GM18858 (cell line): ENCODE measurements at regions not wholly inside any gene's neighbourhood (a gene's known extent, or its start where the extent isn't known, plus 50 kb on each side); places are given as distances from the start of the nearest gene placed in this dataset.

Experiments
- ATAC-seq: cut with Tn5 transposase; IDR thresholded peaks from one replicate; pipeline ENCODE4 v1.9.1; 2021; ENCODE audit not compliant: unreplicated experiment

- peak; percentile 76 for ATAC-seq
Observed at GRCh38 chr9:14560194-14560593, 133.0 kb downstream of the ZDHHC21 start.

DNA sequence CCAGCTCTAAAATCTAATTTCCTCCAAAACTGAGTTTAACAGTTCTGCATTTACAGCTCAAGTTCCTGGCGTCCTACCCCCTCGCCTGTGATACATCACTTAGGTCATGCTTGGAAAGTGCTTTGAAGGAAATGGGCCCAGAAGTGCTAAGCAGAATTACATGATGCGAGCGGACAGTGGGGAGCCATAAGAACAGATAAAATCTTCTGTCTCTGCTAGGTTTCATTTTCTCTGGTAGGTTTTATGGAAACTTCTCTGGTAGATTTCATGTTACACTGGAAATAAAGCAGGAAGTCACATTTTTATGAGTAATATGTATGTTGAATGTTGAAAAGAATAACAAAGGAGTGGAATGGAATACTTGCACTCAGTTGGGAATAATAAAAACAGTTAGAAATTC lies 138.3 kb downstream of the ZDHHC21 start:
- ATAC-seq = no peak

- no peak for ATAC-seq
Observed at GRCh38 chr9:14547245-14548060, 145.8 kb downstream of the ZDHHC21 start.

GRCh38 chr9:14546693-14547092 lies 146.5 kb downstream of the ZDHHC21 start:
- ATAC-seq = no peak

DNA sequence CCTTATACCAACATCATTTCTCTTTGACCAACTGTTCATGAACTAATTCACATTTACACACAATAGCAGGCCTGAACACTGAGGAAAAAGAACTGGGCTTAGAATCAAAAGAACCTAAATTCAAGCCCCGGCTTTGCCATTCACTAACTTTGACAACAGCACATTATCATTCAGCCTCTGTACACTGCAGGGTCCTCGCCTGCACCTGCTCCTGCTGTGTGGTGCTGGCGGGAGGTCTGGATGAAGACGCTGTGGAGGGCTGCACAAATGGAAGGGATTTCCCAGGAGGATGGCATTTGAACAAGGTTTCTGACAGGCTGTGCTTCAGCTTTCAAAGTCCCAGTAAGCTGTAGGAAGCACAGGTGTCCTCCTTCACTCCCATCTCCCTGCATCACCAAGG lies 151.2 kb downstream of the ZDHHC21 start:
- ATAC-seq = no peak

DNA sequence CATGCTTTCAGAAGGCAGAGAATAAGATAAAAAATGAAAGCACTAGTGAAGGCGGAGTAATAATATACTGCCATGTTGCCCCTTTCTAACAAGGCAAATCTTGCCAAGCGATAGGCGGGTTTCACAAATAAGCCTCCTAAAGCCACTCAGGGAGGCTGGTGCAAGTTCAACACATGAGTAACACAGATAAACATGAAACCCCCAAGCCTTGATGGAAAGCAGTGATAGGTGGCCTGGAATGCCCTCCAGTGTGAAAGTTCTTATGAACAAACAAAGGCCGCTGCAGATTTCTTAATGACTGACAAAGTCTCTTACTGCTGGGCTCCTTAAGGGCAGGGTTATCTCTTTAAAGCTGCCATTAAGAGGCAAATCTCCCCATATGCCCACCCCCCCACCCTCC lies 154.7 kb downstream of the ZDHHC21 start:
- no peak for ATAC-seq

DNA sequence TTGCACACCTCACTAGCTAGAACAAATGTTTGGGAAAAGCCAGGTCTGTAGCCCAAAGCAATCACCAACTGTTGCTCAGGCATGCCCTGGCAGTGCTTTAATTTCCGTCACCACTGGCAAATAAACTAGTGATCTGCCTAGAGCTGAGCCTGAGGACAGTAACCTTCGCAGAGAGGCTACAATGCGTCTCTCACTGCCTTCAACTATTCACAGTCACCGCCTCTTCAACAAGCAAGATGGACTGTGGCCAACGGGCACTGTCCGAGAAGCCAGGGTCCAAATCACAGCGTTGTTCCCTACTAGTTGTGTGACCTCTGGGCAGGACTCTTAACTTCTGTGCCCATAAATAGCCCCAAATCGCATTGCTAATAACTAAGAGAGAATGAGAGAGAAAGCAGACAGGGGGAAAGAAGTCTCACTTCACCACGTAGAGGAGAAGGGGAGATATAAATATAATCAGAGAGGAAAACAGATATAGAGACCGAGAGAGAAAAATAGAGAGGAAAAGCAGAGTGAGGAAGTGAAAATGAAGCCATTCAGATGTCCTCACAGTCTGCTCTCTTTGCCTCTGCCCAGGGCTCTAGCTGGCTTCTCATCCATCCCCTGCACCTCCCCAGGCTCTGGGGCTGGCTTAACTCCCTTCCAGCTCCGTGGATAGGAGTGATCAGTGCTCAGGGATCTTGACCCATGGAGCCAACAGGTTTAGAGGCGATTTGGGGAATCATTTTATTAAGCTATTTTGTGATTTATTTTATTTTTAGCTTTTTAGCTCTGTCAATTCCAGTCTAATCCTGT lies 157.9 kb downstream of the ZDHHC21 start:
- ATAC-seq = no peak

DNA sequence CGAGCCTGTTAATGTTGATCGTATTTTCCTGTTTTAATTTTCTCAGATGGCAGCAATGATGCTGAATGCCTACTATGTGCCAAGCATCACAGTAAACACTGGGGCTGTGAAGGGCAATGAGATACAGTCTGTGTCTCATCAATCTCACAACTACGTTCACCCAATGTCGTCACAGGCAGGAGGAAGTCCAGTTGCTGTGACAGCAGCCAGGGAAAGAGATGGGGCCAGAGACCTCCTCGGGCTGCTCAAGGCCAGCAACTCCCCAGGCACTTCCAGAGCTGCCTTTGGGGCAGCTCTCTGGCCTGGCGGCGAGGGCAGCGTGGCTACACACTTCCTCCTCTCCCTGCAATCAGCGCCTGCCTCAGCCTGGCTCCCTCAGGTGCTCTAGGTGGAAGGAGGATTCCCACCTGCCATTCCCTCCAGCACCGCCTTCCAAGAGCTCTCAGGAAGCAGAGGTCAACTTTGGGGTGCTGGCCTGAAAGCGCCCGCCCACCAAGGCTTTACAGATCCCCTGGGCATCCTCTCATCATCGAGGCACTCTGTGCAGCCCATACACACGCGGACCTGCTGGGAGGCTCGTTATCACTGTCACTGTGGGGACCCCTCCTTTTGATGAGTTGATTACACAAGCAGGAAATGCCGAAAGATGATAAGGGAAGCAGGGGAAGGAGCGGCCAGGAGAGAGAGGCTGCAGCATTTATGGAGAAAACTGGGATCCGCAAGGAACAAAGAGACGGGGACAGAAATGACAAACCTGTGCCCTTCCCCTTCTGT lies 159.2 kb downstream of the ZDHHC21 start:
- ATAC-seq = no peak

GRCh38 chr9:14532456-14533115 lies 160.6 kb downstream of the ZDHHC21 start:
- no peak for ATAC-seq

- no peak for ATAC-seq
Observed at GRCh38 chr9:14531341-14532269, 161.6 kb downstream of the ZDHHC21 start.

DNA sequence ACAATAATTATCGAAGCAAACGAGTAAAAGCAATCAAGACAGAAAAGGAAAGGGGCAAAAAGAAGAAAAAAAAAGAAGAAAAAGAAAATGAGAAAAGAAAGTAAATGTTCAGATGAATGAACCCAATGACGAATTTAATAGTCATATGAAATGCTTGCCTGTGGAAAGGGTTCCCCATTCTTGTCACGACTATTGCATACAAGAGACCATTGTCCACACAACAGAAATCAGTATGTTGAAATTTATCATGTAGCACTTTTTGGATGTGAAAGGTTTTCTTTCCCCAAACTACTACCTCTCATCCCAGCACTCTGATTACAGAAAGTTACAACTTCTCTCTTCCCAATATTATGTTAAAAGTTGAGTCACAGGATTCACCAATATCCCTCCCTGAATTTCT lies 162.4 kb downstream of the ZDHHC21 start:
- no peak for ATAC-seq

DNA sequence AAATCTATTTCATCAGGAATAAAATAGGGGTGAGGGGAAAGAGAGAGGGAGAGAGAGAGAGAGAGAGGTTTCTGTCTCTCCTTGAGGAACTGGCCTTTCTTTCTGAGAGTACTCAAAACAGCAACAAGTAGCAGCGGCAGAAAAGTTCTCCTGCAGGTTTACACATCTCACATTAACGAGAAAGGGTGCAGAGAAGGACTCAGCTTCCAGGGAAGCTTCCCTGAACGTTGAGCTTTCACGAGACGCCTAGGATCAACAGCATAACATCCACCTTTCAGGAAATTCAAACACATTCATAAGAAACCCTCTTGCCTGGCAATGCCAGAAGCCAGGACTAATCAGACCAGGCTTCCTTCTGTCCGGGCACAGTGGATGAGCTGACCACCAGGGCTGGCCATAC lies 162.9 kb downstream of the ZDHHC21 start:
- ATAC-seq = no peak

DNA sequence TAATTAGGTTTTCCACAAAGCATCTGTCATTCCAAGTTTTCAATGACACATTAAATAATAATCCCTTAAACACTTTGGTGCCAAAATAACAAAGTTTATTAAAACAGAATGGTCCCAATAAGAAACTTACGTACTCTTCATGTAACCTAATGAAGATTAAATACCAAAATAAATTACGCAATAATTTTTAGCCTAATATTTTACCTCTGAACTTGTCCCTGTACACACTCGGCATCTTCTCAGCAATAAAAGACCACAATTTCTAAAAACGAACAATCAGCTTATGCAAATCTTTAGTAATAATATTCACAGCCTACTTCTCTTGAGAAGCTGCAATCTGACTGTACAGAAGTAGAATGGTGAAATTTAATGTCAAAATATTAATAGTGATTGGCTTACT lies 163.6 kb downstream of the ZDHHC21 start:
- no peak for ATAC-seq

- ATAC-seq = no peak
Observed at GRCh38 chr9:14529054-14529453, 164.2 kb downstream of the ZDHHC21 start.

DNA sequence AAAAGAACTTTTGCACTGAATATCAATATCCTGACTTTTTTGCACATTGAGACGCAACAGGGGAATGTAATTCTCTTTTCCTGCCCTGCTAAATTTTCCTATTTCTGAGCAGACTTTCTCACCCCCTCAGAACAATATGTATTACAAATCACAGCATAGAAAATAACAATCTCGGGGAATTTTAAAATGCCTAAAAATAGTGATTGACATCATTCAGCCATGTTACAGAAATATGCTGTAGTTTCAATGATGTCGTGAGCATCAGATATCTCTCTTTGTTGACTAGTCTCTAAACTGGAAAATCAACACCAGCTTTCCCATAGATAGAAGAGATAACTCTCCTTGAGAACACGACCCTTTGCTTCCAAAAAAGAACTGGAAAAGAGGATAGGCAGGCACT lies 166.7 kb downstream of the ZDHHC21 start:
- no peak for ATAC-seq

- no peak for ATAC-seq
Observed at GRCh38 chr9:14525856-14526255, 167.4 kb downstream of the ZDHHC21 start.

DNA sequence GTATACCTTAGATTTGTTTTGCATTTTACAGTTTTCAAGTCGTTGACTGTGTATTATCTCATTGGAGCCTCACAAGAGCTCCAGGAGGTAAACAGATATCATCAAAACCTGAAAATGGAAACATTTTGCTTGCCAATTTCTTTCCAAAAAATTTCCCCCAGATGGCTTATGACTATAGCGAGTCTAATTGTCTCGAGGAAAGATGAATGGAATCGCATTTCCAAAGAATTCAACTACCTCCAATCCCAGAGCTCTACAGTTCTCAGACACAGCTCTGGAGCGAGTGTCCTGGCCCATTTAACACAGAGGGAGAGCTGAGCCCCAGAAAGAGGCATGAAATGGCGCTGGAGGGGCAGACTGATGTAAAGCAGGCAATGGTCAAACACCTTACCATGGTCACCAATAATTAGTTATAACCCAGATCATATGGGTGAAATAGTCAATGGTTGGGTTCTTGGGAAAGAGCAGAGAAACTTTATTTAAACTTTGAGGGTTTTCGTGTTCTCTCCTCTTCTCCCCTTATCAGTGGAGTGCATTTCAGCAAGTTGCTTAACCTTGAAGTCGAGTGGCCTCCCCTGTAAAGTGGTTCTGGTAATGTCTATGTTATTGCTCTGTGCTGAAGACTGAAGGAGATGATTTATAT lies 168.2 kb downstream of the ZDHHC21 start:
- no peak for ATAC-seq

- no peak for ATAC-seq
Observed at GRCh38 chr9:14523545-14523944, 169.7 kb downstream of the ZDHHC21 start.

DNA sequence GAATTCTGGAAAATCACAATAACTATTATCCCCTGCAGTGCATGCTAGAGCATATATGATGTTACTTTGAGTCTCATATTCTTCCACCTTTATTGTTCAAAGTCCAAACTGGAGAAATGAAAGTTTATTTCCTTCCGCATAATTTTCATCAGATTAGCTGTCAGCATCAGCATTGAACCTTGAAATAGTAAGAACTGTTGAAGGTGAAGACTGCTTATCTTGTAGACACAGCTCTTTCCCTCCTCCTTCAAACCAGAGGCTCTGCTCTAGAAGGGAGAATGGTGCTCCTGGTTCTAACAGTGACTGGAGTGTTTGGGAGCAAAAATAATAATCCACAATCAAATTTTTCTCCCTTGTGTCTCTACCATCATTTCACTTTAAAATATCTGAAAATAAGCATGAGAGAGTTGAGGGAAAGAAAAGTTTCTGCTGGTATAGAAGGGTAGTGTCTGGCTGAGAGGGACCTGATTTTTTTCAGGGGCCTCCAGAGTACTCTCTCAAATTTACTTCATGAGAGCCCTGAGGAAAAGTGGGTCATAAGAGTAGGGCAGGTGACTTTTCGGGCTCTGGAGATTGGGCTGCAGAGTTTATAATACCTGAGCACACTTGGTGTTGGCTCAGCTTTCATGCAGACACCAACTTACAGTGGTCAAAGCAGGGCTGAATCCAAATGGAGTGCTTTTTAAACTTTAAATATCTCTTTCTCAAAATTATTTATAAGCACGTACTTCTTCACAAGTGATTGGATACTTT lies 170.4 kb downstream of the ZDHHC21 start:
- no peak for ATAC-seq
